Panc1 (cell line): ENCODE measurements at regions not wholly inside any gene's neighbourhood (a gene's known extent, or its start where the extent isn't known, plus 50 kb on each side); places are given as distances from the start of the nearest gene placed in this dataset.

ENCODE experiments used
- ATAC-seq: fragments of 200-7000 bp; cut with Tn5 transposase; 2 replicates; pipeline ENCODE4 v1.9.1; 2020; ENCODE audit warnings: mild to moderate bottlenecking, moderate library complexity
- BruUV-seq: library from RNA; stranded (reverse); fragments of 400-500 nt; replicated peaks from 2 replicates; lab custom pipeline; 2021; lab: Mats Ljungman, UMichigan
- CTCF ChIA-PET: fragments of 300-600 bp; sonication (Branson Sonifier 250); formaldehyde crosslinking; loops from one replicate; lab custom pipeline; 2022; ENCODE audit warnings: antibody characterized with exemption; lab: Charles Lee
- POLR2A ChIA-PET: fragments of 300-600 bp; sonication (Branson Sonifier 250); formaldehyde crosslinking; loops from one replicate; lab custom pipeline; 2022; ENCODE audit warnings: antibody characterized with exemption; lab: Charles Lee
- DNase-seq: peaks from one replicate; pipeline ENCODE4 v3.0.0-alpha.2; 2010; ENCODE audit warnings: low read depth, low spot score
- H3K27ac ChIP-seq: 2 replicates; pipeline ENCODE4 v1.5.1; 2011; ENCODE audit warnings: mild to moderate bottlenecking, low read length, inconsistent platforms
- H3K27me3 ChIP-seq: fragments of 200-500 bp; sonication (Bioruptor generic); 2 replicates; pipeline ENCODE4 v1.6.0; 2014; ENCODE audit warnings: low read length, inconsistent platforms; ENCODE audit not compliant: control insufficient read depth, insufficient read depth
- H3K36me3 ChIP-seq: fragments of 200-500 bp; sonication (Bioruptor generic); 2 replicates; pipeline ENCODE4 v1.5.1; 2014; ENCODE audit warnings: inconsistent platforms, mild to moderate bottlenecking, low read length, moderate library complexity; ENCODE audit not compliant: control insufficient read depth, insufficient read depth
- H3K4me1 ChIP-seq: 2 replicates; pipeline ENCODE4 v1.5.1; 2011; ENCODE audit warnings: inconsistent platforms, mild to moderate bottlenecking, low read length, moderate library complexity; ENCODE audit not compliant: control insufficient read depth, insufficient read depth
- H3K4me3 ChIP-seq, 2 experiments: 2 replicates each; pipeline ENCODE4 v1.5.1; 2011 to 2012; ENCODE audit warnings: low read depth in 2 of 2, low read length in 2 of 2, mild to moderate bottlenecking in 2 of 2, inconsistent platforms in 1 of 2, moderate library complexity in 1 of 2
- H3K9me3 ChIP-seq: fragments of 200-500 bp; sonication (Bioruptor generic); 2 replicates; pipeline ENCODE4 v1.5.1; 2014; ENCODE audit warnings: low read depth, mild to moderate bottlenecking, inconsistent platforms, low read length, moderate library complexity; ENCODE audit not compliant: control insufficient read depth, insufficient read depth
- CTCF ChIP-seq: fragments of 450-650 bp; IDR thresholded peaks from 2 replicates; pipeline ENCODE4 v1.5.1; 2017; ENCODE audit warnings: mild to moderate bottlenecking
- POLR2AphosphoS5 ChIP-seq: IDR thresholded peaks from 2 replicates; pipeline ENCODE4 v1.6.1; 2012; ENCODE audit warnings: mild to moderate bottlenecking, low read depth, low read length, moderate library complexity
- REST ChIP-seq, 2 experiments: IDR thresholded peaks; 2 replicates each; pipeline ENCODE4 v1.6.1; 2011 to 2012; ENCODE audit warnings: low read depth in 2 of 2, control low read depth in 1 of 2, low read length in 1 of 2, mild to moderate bottlenecking in 1 of 2, moderate library complexity in 1 of 2; ENCODE audit not compliant: insufficient read depth in 1 of 2
- SIN3A ChIP-seq: IDR thresholded peaks from 2 replicates; pipeline ENCODE4 v1.6.1; 2012; ENCODE audit warnings: low read depth, mild to moderate bottlenecking, low read length, moderate library complexity, borderline replicate concordance; ENCODE audit not compliant: insufficient read depth
- TCF7L2 ChIP-seq: IDR thresholded peaks from 2 replicates; pipeline ENCODE4 v1.6.1; 2011; ENCODE audit warnings: mild to moderate bottlenecking, low read depth, low read length, inconsistent platforms
- in situ Hi-C: cut with HindIII; loops from 2 replicates; pipeline ENCODE4 v1.10.0; 2016; ENCODE audit warnings: low sequenced_read_pairs, low pct_unique_long_range_greater_than_20kb
- intact Hi-C: fragments of 100-400 bp; cut with micrococcal nuclease; formaldehyde crosslinking; loops from one replicate; pipeline ENCODE4 v1.10.0; 2022; ENCODE audit not compliant: unreplicated experiment

- intact Hi-C loops = no loop called here
- Histone ChIP-seq H3K9me3 (no peaks in the 10 kb centered on the region), H3K4me1 (no peaks in the 10 kb centered on the region), H3K27me3 (no peaks in the 10 kb centered on the region), H3K4me3 (no peak overlapping the region), H3K36me3 (no peaks in the 10 kb centered on the region), H3K27ac (no peak overlapping the region)
- in situ Hi-C loops = no loop called here
- ChIA-PET POLR2A (interaction anchor here (0.5 kb wide), 1 partner anchor 811 kb away, joined by 4 read pairs; no protein-coding TSS in a partner anchor), CTCF (no interaction called here)
- DNase-seq (no peak), ATAC-seq (no peak)
- BruUV-seq = no TSS peak
- TF ChIP-seq POLR2AphosphoS5 (no peak), TCF7L2 (no peak)
These were observed 212.0 kb downstream of the DHX15 start for GRCh38 chr4:24372341-24372740.

- POLR2A ChIA-PET = no interaction called here
- Histone ChIP-seq H3K4me3 (no peak overlapping the region), H3K4me1 (no peaks in the 10 kb centered on the region), H3K27me3 (no peaks in the 10 kb centered on the region), H3K36me3 (no peaks in the 10 kb centered on the region), H3K27ac (no peak overlapping the region), H3K9me3 (no peaks in the 10 kb centered on the region)
- no TSS peak for BruUV-seq
- intact Hi-C loops = no loop called here
- ATAC-seq (no peak), DNase-seq (no peak)
- TF ChIP-seq SIN3A (no peak), CTCF (no peak), TCF7L2 (no peak), POLR2AphosphoS5 (no peak)
- in situ Hi-C loops = no loop called here
- CTCF ChIA-PET = no interaction called here
These were observed 213.9 kb downstream of the DHX15 start for GRCh38 chr4:24370421-24370820.

GRCh38 chr4:24369507-24370029 is 214.8 kb downstream of the DHX15 start:
- TF ChIP-seq REST (IDR thresholded peaks at IDR 0.05; ENCODE audit: insufficient read depth in 1 of 2, low read depth in 2 of 2, low read length in 1 of 2) = no peak
- TF ChIP-seq CTCF = no peak
- TF ChIP-seq TCF7L2 = no peak
- TF ChIP-seq SIN3A = no peak
- no peak for TF ChIP-seq POLR2AphosphoS5
- intact Hi-C loops = no loop called here
- POLR2A ChIA-PET = no interaction called here
- no peak for ATAC-seq
- DNase-seq = no peak
- no peak overlapping the region for H3K27ac ChIP-seq
- CTCF ChIA-PET = no interaction called here
- no peaks in the 10 kb centered on the region for H3K36me3 ChIP-seq
- no TSS peak for BruUV-seq
- H3K9me3 ChIP-seq = no peaks in the 10 kb centered on the region
- H3K4me3 ChIP-seq = no peak overlapping the region
- in situ Hi-C loops = no loop called here
- H3K4me1 ChIP-seq = no peaks in the 10 kb centered on the region
- no peaks in the 10 kb centered on the region for H3K27me3 ChIP-seq
